HG03095 (cell line): ENCODE measurements at regions not wholly inside any gene's neighbourhood (a gene's known extent, or its start where the extent isn't known, plus 50 kb on each side); places are given as distances from the start of the nearest gene placed in this dataset.

Experiments used
- ATAC-seq: cut with Tn5 transposase; IDR thresholded peaks from one replicate; pipeline ENCODE4 v1.9.1; 2021; ENCODE audit warnings: moderate library complexity; ENCODE audit not compliant: unreplicated experiment

- ATAC-seq, result no peak
Observed at GRCh38 chr7:125592331-125592730, 662.7 kb upstream of the POT1 start.

GRCh38 chr7:125573126-125573525, 643.5 kb upstream of the POT1 start:
- no peak for ATAC-seq

GRCh38 chr7:125572414-125572813, 642.8 kb upstream of the POT1 start:
- ATAC-seq, result no peak

DNA sequence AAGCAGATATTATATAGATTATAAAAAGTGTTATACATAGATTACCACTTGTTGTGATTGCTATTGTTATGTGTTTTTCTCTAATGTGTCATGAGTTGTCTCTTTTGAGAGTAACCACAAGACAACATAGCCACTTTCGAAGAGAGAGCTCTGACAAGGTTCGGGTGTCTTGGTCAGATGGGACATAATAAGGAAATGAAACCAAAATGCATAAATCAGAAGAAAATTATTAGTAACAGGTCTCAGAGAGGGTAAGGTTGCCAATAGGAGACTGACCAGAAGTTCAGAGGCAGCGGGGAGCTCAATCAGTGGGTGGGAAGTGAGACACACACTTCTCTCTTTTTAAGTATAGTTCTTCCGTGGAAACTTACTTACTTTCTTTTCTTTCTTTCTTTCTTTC, 639.2 kb upstream of the POT1 start:
- peak; percentile 99 for ATAC-seq

- ATAC-seq, result no peak
Observed at GRCh38 chr7:125567686-125568085, 638.1 kb upstream of the POT1 start.

DNA sequence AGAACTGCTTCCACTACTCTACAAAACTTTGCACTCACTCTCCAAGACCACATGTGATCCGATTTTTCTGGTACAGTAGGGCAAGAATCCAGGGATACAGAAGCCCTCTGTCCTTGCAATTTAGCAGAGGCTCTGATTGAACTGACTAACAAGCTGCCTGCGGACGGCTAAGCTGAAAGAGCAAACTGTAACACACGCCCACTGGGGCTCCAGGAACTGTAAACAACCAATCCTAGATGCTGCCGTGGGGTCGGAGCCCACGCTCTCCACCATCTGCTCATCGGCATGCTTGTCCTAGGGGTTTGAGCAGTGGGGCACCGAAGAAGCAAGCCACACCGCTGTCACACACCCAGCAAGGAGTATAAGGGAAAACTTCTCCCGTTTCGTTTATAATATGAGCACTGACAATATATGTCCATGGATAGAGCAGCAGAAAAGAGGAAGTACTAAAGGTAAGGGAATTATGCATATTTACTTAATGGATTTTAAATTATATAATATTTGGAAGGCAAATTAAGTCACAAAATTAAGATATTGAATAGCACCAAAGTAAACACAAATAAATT, 634.4 kb upstream of the POT1 start:
- ATAC-seq, result no peak

- ATAC-seq, result no peak
Observed at GRCh38 chr7:125563557-125563956, 633.9 kb upstream of the POT1 start.

- ATAC-seq, result no peak
Observed at GRCh38 chr7:125561006-125561405, 631.4 kb upstream of the POT1 start.

GRCh38 chr7:125559921-125560320, 630.3 kb upstream of the POT1 start:
- ATAC-seq, result no peak

- no peak for ATAC-seq
Observed at GRCh38 chr7:125555916-125556315, 626.3 kb upstream of the POT1 start.

DNA sequence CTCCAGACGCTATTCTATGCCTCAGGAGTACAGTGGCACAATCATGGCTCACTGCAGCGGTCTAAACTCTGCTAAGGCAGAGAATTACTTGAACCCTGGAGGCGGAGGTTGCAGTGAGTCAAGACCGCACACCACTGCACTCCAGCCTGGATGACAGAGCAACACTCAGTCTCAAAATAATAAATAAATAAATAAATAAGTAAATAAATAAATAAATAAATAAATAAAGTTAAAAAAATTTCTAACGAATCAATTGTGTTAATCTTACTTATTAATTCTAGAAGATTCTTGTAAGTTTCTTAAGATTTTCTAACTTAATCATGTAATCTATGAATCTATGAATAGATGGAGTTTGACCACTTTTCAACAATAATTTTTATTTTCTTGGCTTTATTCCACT, 621.4 kb upstream of the POT1 start:
- ATAC-seq, result no peak

GRCh38 chr7:125547505-125547904, 617.9 kb upstream of the POT1 start:
- ATAC-seq, result no peak

GRCh38 chr7:125530553-125530952, 600.9 kb upstream of the POT1 start:
- no peak for ATAC-seq

DNA sequence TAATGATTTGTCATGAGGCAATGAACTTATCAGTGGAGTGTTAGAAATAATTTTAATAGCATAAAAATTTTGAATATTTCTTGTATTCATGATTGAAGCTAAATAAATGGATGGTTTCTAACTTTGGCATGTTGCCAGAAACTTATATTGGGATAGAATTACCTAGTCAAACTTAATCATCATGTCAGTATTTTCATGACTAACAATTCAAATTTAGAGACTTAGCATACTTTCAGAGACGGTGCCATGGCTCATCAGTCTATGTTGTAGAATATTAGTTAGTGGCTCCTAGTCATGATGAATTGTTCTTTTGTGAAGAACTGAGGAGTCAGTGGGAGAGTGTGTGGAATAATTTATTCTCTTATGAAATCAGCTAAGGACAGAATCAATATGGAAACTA, 599.6 kb upstream of the POT1 start:
- no peak for ATAC-seq

GRCh38 chr7:125526958-125527357, 597.3 kb upstream of the POT1 start:
- ATAC-seq, result no peak

GRCh38 chr7:125526092-125526491, 596.5 kb upstream of the POT1 start:
- no peak for ATAC-seq

- no peak for ATAC-seq
Observed at GRCh38 chr7:125516194-125516593, 586.6 kb upstream of the POT1 start.

- ATAC-seq, result no peak
Observed at GRCh38 chr7:125512373-125512772, 582.7 kb upstream of the POT1 start.

GRCh38 chr7:125511310-125511709, 581.7 kb upstream of the POT1 start:
- ATAC-seq, result no peak

GRCh38 chr7:125506331-125506730, 576.7 kb upstream of the POT1 start:
- ATAC-seq, result no peak

DNA sequence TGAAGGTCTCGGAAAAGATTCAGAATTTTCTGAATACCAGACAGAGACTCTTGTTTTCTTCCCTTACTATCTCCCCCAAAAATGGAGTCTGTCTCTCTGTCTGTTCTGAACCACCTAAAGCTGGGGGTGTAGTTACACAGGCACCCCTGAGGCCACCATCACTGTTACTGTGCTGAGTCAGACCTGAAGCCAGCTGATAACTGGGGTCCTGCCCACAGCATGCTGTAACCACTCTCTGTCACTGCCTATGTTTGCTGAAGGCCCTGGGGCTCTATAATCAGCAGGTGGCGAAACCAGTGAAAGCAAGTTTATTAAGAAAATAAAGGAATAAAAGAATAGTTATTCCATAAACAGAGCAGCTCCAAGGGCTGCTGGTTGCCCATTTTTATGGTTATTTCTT, 575.2 kb upstream of the POT1 start:
- no peak for ATAC-seq

DNA sequence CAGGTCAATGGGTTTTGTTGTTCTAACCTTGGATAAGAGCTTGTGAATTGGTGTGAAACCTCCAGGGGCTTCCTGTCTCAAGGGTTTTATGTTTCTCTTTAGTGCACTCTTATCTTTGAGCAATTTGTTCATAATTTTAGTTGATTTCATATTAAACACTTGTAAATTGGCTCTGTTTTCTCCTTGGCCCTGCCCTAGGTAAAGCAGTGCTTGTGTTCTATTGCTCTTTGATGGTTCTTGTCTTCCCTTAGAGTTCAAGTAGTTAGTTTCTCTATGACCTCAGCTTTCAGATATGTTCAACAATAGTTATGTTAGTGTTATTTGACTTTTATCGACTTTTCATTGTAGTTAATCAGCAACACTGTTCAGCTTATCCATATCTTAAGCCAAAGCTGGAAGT, 566.4 kb upstream of the POT1 start:
- no peak for ATAC-seq

DNA sequence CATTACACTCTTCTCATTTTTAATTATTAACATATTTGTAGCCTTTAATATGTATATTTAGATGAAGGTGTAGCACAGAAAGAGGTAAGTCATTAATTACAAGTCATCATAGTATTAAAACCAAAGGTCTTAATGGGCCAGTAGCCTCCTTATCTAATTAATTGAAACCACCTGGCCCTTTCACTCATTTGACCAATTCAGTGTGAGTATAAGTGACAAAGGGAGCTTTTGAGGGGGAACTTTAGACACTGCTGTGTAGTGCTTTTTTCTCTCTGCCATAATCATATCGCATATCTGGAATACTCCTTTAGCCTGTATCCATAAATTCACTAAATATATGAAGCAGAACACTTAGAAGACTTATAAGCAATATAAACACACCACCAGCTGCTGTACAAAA, 562.9 kb upstream of the POT1 start:
- no peak for ATAC-seq

- ATAC-seq, result no peak
Observed at GRCh38 chr7:125491137-125491536, 561.5 kb upstream of the POT1 start.
